ENCODE measurements at regions not wholly inside any gene's neighbourhood (a gene's known extent, or its start where the extent isn't known, plus 50 kb on each side); places are given as distances from the start of the nearest gene placed in this dataset.

GRCh38 chr1:90650401-90650800 is 66.7 kb downstream of the BARHL2 start:
- TF ChIP-seq CTCF (IDR thresholded peaks at IDR 0.05; ENCODE audit: insufficient read depth, low read length, severe bottlenecking) = no peak
- H3K27me3 ChIP-seq (ENCODE audit: control insufficient read depth, insufficient read depth, low read length) = no peaks in the 10 kb centered on the region
- FAIRE-seq = no peak

GRCh38 chr1:90640325-90640724 is 76.8 kb downstream of the BARHL2 start:
- no peak for FAIRE-seq
- no peak for TF ChIP-seq CTCF (IDR thresholded peaks at IDR 0.05; ENCODE audit: insufficient read depth, low read length, severe bottlenecking)

More at GRCh38 chr1:90650401-90650800, 66.7 kb downstream of the BARHL2 start:
- Histone ChIP-seq H3K36me3 (ENCODE audit: control insufficient read depth, insufficient read depth, low read length) (no peaks in the 10 kb centered on the region), H3K4me3 (ENCODE audit: low read depth, low read length) (no peak overlapping the region)
- no peak for DNase-seq (ENCODE audit: low read depth)

GRCh38 chr1:90622666-90623065 is 94.4 kb downstream of the BARHL2 start:
- FAIRE-seq (no peak), DNase-seq (ENCODE audit: low read depth) (no peak)
- no peak overlapping the region for H3K4me3 ChIP-seq (ENCODE audit: low read depth, low read length)
- H3K27me3 ChIP-seq (ENCODE audit: control insufficient read depth, insufficient read depth, low read length) = no peaks in the 10 kb centered on the region
- no peaks in the 10 kb centered on the region for H3K36me3 ChIP-seq (ENCODE audit: control insufficient read depth, insufficient read depth, low read length)
- no peak for TF ChIP-seq CTCF (IDR thresholded peaks at IDR 0.05; ENCODE audit: insufficient read depth, low read length, severe bottlenecking)

More at GRCh38 chr1:90640325-90640724, 76.8 kb downstream of the BARHL2 start:
- DNase-seq (ENCODE audit: low read depth) = no peak
- no peaks in the 10 kb centered on the region for H3K36me3 ChIP-seq (ENCODE audit: control insufficient read depth, insufficient read depth, low read length)
- no peak overlapping the region for H3K4me3 ChIP-seq (ENCODE audit: low read depth, low read length)
- no peaks in the 10 kb centered on the region for H3K27me3 ChIP-seq (ENCODE audit: control insufficient read depth, insufficient read depth, low read length)

- DNase-seq (ENCODE audit: low read depth) (no peak), FAIRE-seq (no peak)
- no peaks in the 10 kb centered on the region for H3K36me3 ChIP-seq (ENCODE audit: control insufficient read depth, insufficient read depth, low read length)
- no peak for TF ChIP-seq CTCF (IDR thresholded peaks at IDR 0.05; ENCODE audit: insufficient read depth, low read length, severe bottlenecking)
- H3K27me3 ChIP-seq (ENCODE audit: control insufficient read depth, insufficient read depth, low read length) = no peaks in the 10 kb centered on the region
- no peak overlapping the region for H3K4me3 ChIP-seq (ENCODE audit: low read depth, low read length)
Measured at GRCh38 chr1:90621986-90622385, 95.1 kb downstream of the BARHL2 start.

- no peak for FAIRE-seq
- TF ChIP-seq CTCF (IDR thresholded peaks at IDR 0.05; ENCODE audit: insufficient read depth, low read length, severe bottlenecking) = peak; percentile 48
- Histone ChIP-seq H3K4me3 (ENCODE audit: low read depth, low read length) (no peak overlapping the region), H3K36me3 (ENCODE audit: control insufficient read depth, insufficient read depth, low read length) (no peaks in the 10 kb centered on the region), H3K27me3 (ENCODE audit: control insufficient read depth, insufficient read depth, low read length) (no peaks in the 10 kb centered on the region)
- peak; percentile 21 for DNase-seq (ENCODE audit: low read depth)
Measured at GRCh38 chr1:90616395-90616794, 100.7 kb downstream of the BARHL2 start.

- H3K4me3 ChIP-seq (ENCODE audit: low read depth, low read length) = no peak overlapping the region
- no peak for DNase-seq (ENCODE audit: low read depth)
- no peaks in the 10 kb centered on the region for H3K27me3 ChIP-seq (ENCODE audit: control insufficient read depth, insufficient read depth, low read length)
- peak; percentile 19 for TF ChIP-seq CTCF (IDR thresholded peaks at IDR 0.05; ENCODE audit: insufficient read depth, low read length, severe bottlenecking)
- FAIRE-seq = no peak
- H3K36me3 ChIP-seq (ENCODE audit: control insufficient read depth, insufficient read depth, low read length) = no peaks in the 10 kb centered on the region
Measured at GRCh38 chr1:90614872-90615271, 102.2 kb downstream of the BARHL2 start.
